Mammary epithelial cell (primary cell): ENCODE measurements at regions not wholly inside any gene's neighbourhood (a gene's known extent, or its start where the extent isn't known, plus 50 kb on each side); places are given as distances from the start of the nearest gene placed in this dataset.

Experiments
- EZH2 ChIP-seq: IDR thresholded peaks from 2 replicates; pipeline ENCODE4 v1.6.1; 2012; ENCODE audit warnings: low read length, inconsistent platforms, borderline replicate concordance
- TF ChIP-seq, protein P1 (sequence below), 2 donors: IDR thresholded peaks in 1 of 2; conservative IDR thresholded peaks in 1 of 2; 2 replicates each; pipeline ENCODE4 v1.5.1; 2011 to 2012; ENCODE audit warnings: inconsistent platforms in 2 of 2, low read length in 2 of 2, mild to moderate bottlenecking in 2 of 2, control low read depth in 1 of 2, low read depth in 1 of 2; ENCODE audit not compliant: insufficient read depth in 1 of 2; ENCODE audit errors: extremely low read depth in 1 of 2

- TF ChIP-seq, protein P1, sequence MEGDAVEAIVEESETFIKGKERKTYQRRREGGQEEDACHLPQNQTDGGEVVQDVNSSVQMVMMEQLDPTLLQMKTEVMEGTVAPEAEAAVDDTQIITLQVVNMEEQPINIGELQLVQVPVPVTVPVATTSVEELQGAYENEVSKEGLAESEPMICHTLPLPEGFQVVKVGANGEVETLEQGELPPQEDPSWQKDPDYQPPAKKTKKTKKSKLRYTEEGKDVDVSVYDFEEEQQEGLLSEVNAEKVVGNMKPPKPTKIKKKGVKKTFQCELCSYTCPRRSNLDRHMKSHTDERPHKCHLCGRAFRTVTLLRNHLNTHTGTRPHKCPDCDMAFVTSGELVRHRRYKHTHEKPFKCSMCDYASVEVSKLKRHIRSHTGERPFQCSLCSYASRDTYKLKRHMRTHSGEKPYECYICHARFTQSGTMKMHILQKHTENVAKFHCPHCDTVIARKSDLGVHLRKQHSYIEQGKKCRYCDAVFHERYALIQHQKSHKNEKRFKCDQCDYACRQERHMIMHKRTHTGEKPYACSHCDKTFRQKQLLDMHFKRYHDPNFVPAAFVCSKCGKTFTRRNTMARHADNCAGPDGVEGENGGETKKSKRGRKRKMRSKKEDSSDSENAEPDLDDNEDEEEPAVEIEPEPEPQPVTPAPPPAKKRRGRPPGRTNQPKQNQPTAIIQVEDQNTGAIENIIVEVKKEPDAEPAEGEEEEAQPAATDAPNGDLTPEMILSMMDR (conservative IDR thresholded peaks at IDR 0.05 in 1 of 2, IDR thresholded peaks at IDR 0.05 in 1 of 2; ENCODE audit: extremely low read depth in 1 of 2, insufficient read depth in 1 of 2, low read depth in 1 of 2, low read length in 2 of 2): no peak
- TF ChIP-seq EZH2: no peak
These were observed 488.5 kb upstream of the TBX3 start for GRCh38 chr12:115172521-115172920.
